ENCODE measurements at regions not wholly inside any gene's neighbourhood (a gene's known extent, or its start where the extent isn't known, plus 50 kb on each side); places are given as distances from the start of the nearest gene placed in this dataset.
"Not testable (repeated sequence)": the region's sequence is repeated elsewhere in the genome, so short reads cannot be mapped to it uniquely, and the experiment has no call there.

DNA sequence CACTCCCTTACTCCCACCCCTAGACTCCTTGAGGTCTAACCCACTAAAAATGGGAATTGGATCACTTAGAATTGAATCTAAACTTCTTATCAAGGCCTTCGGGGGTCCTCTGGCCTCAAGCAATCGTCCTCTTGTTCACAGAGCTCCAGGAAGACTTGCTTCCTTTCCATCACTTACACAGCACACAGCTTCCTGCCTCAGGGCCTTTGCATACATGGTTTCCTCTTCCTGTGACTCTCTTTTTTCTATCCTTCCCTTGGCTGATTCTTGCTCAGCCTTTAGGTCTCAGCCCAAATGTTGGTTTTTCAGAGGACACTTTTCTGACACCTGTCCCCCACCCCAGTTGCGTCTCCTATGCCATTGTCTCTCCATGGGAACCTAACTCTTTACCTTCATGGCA, 50.0 kb upstream of the ALDH1B1 start:
- DNase-seq: no peak

DNA sequence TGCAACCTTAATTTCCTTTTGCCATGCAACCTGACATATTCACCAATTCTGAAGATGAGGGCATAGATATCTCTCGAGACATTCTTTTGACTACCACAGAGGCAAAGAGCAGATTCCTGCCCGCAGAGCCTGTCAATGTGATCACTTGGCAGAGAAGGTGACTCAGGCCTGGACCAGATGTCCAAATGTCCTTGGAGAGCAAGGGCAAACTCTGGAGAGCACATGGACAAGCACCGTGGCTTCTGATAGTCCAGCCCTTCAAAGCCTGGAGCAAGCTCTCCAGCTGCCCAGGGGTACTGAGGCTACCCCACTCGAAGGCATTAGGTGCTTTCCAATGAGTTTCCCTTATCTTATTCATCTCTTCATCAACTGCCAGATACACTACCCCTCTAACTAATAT, 50.4 kb upstream of the ALDH1B1 start:
- DNase-seq: no peak

DNA sequence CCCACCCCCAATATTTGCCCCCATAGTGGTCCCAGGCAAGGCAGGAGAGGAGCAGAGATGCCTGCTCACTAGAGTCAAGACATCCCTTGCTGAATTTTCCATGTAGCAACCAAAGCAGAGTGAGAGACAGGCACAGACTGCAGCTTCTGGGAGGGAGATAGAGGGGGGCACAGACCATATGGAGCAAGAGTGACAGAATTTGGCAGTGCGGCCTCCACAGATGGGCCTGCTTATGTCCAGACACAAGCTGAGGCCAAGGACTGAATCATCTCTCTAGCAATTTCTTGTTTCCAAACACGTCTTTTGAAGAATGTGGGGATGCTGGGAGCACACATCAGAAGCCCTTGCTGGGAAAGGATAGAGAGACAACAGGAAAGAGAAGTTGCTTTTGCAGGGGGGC, 53.0 kb upstream of the ALDH1B1 start:
- DNase-seq: no peak

DNA sequence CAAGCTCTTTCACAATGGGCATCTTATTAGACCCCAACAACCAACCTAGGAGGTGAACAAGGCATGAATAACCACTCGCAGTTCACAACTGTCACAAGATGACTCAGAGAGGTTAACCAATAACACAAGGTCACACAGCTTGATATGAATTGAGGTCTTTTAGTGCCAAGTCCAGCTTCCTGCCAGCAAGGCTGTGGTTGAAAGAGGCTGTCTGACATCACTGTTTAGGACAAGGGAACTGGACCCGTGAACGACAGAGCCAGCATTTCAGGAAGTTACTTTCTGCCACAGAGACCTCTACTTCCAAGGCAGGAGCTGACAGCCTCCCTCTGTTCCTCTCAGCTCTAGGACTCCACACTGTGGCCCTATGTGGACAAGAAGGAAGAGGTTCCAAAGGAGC, 53.4 kb upstream of the ALDH1B1 start:
- no peak for DNase-seq

DNA sequence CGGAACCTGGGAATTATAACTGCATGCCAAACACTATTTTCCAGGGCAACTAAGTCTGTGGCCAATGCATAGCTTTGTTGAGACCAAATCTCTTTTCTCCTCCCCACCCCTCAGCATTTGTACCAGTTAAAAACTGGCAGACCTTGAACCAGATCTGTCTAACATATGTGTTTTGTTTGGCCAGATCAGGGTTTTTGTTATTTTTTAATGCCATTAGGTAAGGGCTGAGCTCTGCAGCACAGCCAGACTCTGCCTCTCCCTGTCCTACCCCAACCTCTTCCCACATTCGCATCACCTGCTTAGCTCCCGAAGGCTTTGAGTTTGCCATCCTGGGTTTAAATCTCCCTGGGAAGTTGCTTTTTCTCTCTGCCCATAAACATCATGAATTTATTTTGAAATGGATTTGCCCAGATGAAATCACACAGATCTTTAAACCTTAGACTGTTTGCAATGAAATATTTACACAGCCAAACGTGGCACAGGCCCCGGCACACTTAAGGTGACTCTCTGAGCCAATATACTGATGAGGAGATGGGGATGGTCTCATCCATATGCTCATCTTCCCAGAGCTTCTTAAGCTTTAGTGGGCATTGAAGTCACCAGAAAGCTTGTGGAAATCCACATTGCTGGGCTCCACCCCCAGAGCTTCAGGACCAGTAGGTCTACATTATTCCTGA, 54.0 kb upstream of the ALDH1B1 start:
- DNase-seq: no peak

DNA sequence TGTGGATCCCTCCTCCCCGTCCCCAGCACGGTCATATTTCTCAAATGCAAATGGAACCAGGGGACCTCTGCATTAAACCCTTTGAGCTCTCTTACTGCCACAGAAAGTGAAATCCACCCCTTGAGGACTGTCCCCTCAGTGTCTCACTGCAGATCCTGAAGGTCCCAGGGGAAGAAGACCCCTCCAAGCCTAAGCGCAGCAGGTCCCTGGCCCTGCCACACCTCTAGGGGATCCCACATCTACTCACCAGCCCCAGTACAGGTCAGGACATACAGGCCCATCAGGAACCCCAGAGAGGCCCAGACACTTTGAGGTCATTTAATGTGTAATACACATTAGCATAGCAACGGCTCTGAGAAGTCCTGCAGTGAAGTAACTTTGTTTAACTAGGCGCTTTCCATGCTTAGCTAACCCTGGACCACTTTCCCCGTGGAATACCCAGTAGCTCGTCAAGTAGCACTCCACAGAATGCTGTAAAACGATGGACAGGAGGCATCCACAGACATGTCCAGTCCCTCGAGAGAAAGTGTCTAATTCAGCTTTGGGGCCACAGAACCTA, 54.7 kb upstream of the ALDH1B1 start:
- no peak for DNase-seq

DNA sequence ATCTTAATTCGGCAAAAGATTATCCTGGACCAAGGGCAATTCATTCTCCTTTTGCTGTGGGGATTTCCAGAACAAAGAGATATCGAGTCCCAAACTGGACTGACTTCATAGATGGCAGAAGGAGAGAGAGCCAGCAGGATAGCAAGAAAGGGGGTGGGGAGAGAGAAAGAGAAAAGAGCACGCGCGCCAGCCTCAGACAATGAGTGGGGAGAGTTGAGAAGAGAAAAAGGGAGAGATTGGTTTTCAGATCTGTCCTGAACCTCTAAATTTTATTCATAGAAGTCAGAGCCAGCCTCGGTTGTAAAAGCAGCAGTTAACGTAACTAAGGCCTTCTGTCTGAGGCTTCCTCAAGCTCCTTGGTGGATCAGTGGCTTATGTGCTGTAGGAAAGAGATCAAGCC, 55.3 kb upstream of the ALDH1B1 start:
- no peak for DNase-seq

DNA sequence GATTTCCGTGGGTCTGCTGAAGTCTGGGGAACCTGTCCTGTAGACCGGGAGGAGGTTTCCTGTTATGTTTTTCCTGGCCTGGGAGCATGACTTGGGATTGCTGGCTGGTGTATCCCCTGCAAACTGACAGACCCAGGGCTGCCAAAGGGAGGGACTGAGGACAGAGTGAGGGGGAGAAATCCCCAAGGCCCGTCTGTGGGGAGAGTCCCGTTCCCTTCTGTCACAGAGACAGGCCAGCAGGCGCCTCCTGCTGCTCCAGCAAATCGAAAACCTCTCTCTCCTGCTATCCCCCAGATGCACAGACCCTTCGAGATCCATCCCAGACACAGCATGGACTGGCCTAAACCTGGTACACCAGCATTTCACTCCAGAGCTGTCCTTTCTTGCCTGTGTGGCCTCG, 56.2 kb upstream of the ALDH1B1 start:
- DNase-seq: no peak

DNA sequence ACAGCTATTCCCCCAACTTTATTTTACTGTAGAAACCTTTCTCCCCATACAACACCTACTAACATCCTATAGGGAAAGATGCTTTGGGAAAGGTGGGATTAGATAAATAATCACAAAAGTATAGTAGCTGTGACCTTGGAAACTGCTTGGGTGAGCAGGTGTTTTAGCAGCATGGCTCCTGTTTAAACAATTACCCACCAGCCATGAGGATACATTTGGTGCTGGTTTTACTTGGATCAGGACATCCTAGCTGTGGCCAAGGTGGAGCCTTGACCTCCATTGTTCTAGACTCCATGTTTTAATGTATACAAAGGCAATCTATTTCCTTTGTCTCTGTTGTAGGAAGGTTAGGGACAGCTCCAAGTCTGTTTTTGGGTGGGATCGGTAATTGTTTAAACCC, 56.8 kb upstream of the ALDH1B1 start:
- no peak for DNase-seq

DNA sequence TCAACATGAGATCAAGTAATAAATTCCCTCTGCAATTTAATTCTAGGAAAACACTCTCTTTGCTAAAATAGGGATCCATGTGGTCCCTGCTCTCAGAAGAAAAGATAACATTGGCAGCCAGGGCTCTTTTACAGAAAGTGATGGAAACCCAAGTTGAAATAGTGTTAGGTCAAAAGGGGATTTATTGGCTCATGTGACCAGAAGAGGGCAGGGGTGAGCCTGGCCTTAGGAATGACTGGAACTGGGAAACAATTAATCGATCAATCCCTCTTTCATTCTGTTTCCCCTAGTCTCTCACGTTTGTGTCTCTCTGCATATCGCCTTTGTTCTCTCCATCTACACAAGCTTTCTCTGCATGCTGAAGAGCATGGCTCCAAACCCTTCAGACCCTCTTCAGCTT, 58.3 kb upstream of the ALDH1B1 start:
- no peak for DNase-seq

DNA sequence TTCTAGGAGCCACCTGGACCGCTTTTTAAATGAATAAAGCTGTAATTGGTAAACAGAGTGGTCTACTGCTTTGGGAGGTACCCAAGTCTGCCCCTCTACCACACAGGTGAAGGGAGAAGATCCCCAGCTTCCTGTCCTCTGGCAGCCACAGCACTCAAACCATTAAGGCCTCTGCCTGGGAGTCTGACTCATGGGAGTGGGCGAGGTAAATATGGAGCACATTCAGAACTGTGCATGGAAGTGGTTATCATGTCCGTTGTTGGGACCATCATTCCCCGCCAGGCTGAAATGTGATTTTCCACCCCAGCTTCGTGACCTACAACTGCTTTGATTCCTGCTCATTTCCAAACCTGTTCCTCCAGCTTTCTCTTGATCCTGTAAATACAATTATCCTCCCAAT, 59.5 kb upstream of the ALDH1B1 start:
- DNase-seq: no peak

DNA sequence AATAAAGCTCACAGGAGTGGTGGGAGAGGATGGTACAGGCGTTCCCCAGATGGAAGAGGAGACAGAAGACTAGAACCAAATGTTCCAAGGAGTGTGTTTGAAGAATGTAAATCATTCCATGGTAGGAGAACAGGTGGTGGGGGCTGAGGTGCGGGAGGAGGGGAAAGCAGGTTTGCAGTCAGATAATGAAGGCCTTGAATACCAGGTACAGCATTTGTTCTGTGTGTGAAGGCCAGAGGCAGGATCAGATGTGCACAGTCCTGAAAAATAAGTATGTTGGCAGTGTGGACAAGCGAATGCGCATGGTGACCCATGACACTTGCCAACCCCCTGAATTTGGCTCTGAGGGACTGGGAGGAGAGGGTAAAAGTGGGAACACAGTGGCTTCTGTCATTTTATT, 59.9 kb upstream of the ALDH1B1 start:
- no peak for DNase-seq

DNA sequence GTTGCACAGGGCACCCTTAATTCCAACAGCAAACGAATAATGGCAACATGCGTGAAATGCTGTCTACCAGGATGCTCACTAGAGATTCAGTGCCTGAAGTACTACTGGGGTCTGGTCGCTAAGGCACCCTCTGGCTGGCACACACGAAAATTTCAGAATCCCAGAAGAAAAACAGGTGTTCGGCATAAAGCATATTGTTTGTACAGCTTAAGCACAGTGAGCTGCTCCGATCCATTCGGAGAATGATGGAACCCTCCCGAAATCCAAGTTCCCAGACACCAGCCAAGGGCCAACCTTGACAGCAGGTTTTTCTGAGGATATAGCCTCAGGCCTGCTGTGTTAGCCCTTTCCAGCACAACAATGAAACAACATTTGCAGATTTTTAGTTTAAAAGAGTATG, 61.4 kb upstream of the ALDH1B1 start:
- DNase-seq: no peak

DNA sequence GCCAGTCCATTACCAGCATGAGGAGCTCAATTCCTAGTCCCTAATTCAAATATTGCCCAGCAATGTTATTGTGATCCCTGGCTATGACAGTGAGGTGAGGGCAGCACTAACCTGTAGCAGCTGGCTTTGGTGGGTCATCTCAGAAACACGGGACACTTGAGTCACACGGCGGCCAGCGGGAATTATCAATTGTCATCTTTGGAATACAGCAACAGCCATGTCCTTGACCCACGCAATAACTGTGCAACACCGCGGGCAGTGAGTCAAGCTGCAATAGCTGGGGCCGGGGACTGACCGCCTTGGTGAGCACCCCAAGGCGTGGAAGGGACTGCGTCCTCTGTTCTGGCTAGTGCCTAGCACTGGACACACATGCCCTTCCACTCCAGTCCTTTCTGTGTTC, 62.5 kb upstream of the ALDH1B1 start:
- no peak for DNase-seq

DNA sequence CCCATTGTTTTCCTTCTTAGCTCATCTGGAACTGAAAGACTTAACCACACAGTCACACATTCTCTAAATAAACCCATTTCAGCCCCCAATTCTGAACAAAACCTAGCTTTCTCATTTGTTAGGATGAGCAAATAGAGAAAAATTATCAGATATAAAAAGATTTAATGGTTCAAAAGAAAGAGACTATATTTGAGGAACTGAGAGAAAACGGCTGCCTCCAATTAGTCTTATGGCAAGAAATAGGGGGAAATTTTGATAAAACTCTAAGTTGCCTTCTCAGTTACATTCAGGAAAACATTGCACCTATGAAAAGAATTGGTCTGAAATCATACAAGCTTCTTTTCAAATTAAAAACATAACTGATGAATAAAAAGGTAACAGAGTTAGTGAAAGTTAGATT, 63.7 kb upstream of the ALDH1B1 start:
- DNase-seq: no peak

DNA sequence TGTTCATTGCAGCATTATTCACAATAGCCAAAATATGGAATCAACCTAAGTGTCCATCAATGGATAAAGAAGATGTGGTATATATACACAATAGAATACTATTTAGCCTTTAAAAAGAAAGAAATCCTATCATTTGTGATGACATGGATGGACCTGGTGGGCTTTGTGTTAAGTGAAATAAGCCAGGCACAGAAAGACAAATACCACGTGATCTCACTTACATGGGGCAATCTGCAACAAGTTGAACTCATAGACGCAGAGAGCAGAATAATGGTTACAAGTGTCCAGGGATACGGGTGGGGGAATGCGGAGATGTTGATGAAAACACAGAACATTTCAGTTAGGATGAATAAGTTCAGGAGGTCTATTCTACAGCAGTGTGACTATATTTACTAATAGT, 66.4 kb upstream of the ALDH1B1 start:
- no peak for DNase-seq

DNA sequence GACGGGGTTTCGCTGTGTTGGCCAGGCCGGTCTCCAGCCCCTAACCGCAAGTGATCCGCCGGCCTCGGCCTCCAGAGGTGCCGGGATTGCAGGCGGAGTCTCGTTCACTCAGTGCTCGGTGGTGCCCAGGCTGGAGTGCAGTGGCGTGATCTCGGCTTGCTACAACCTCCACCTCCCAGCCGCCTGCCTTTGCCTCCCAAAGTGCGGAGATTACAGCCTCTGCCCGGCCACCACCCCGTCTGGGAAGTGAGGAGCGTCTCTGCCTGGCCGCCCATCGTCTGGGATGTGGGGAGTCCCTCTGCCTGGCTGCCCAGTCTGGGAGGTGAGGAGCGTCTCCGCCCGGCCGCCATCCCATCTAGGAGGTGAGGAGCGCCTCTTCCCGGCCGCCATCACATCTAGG, 68.3 kb upstream of the ALDH1B1 start:
- DNase-seq: not testable (repeated sequence)

DNA sequence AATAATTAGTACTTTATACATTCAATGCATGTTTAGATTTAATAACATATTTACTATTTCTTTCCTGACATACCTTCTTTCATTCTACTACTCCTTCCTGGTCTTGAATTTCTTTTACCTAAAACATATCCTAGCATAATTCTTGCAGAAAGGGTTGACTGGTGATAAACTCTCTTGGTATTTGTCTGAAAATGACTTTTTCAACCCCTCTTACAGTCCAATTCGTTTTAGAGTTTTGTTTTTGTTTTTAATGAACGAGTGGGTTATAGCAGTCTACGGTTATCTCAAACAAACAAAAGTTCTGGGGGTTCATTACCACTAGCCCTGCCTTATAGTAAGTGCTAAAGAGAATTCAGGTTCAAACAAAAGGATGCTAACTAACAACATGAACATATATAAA, 69.6 kb upstream of the ALDH1B1 start:
- no peak for DNase-seq

DNA sequence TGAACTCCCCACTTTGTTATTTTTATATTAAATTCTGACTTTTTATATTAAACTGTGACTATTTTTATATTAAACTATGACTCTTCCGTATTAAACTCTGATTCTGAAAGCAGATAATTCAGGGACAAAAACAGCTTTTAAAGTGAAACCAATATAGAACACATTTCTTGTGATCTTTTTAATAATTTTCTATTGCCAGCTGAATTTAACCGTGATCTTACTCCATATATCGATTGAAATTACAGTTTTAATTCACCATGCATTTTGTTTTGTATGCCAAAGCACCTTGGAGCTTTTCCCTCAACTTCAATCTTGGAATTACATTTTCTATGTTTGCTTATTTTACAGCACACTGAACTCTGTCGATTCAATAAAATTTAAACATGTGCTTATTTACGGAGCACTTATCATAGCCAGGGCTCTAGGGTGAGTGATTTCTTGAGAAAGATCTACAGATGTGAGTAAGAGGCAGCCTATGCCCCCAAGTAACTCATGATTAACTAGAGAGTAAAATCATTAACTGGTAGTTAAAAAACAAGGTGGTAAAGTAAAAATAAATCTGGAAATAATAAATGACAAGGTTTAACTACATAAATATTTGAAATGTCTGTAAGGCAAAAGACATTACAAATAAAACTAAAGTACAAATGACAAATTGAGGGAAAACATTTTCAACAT, 72.9 kb upstream of the ALDH1B1 start:
- no peak for DNase-seq

DNA sequence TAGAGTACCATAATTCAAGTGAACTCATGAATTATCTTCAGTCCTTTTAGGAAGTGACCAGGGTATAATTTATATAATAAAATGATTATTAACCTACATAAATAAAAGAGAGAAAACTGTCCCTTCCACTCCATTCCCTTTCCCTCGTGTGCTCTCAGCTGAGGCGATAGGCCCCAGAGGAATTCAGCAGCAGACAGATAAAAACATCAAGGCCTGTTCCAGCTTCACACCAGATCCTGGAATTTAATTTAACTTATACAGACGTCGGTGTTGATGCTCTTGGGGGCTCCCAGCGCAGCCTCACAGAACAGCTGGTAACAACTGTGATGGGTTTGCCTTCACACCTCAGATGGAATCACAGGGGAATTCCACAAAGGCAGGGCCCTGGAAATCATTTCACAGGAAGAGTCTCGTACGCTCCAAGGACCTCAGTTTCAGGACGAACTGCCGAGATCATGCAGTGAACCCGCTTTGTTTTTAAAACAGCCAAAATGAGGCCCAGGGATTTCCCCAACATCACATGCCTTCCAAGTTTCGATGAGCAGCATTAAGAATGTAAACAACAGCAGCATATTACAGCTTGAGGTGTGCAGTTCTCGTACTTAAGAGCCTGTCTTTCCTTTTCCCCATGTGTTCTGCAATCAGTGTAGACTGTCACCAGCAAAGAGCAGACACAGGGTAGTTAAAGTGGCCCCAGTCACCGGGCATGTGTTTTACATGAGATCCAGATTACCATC, 73.6 kb upstream of the ALDH1B1 start:
- no peak for DNase-seq

DNA sequence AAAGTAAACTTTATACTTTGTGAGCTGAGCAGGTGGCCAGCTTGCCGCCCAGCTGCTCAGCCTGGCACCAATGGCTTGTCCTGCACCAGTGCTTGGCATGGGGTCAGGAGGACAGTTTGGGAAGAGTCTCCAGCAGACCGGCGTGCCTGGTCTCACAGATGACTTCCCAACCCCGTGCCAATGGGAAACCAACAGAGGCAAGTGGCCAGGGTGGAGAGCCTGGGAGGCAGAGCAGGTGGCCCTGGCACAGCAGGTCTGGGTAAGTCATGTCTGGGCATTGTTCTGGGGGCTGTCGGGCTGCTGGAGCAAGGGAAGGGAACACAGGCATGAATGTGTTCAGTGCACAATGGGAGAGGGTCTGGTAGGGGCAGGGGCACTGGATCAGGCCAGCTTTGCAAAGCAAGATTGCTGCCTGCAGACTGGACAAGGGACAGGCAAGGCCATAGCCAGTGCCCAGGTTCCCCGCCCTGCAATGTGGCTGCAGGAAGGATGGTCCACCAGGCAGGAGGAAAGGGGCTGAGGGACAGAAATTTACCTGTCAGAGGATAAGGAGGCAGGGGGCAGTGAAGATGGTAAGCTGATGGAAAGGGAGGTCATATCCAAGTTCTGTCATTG, 76.2 kb upstream of the ALDH1B1 start:
- DNase-seq: no peak

DNA sequence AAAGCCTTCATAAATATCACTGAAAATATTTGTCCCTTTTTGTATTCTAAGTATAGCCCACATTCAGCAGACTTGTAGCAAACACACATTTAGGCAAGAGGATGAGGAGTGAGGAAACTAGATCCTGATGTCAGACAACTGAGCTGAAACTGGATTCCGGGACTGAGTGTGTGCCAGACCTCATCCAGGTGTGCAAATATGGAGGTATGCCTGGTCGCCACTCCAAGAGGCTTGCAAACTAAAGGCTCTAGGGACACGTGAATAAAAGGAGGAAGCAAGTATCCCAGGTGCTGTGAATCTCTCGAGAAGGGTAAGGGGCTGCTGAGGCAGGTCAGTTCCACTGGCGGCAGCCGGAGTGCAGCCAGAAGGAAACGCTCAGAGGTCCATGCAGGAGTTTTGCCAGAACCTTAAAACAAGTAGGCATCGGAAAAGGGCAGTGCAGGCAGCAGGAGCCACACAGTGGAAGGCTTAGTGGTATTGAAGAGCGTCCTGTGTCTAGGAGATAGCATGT, 77.4 kb upstream of the ALDH1B1 start:
- DNase-seq: no peak

DNA sequence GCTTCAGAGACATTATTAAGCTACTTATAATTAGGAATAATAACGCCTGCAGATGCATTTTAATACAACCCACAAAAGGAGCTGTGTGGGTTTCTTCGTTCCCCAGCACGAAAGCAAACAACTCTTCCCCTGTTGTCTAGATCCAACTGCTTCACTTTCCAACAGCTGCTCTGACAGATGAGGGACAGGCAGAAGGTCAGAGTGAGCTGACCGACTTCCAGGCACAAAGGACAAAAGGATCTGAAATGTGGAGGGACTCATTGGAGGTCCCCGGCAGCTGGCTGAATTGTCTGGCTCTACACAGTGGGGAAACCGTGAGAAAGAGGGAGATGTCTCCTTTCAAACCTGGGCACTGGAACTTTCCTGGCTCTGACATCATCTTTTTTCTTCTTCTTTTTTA, 79.1 kb upstream of the ALDH1B1 start:
- DNase-seq: no peak
